GM19395 (cell line): ENCODE measurements at regions not wholly inside any gene's neighbourhood (a gene's known extent, or its start where the extent isn't known, plus 50 kb on each side); places are given as distances from the start of the nearest gene placed in this dataset.
A peak's percentile ranks its signal among the peaks of the same experiment; 100 is the strongest.
"Not testable (repeated sequence)": the region's sequence is repeated elsewhere in the genome, so short reads cannot be mapped to it uniquely, and the experiment has no call there.

ENCODE experiments used
- ATAC-seq: cut with Tn5 transposase; IDR thresholded peaks from one replicate; pipeline ENCODE4 v1.9.1; 2021; ENCODE audit warnings: mild to moderate bottlenecking, moderate library complexity; ENCODE audit not compliant: unreplicated experiment

DNA sequence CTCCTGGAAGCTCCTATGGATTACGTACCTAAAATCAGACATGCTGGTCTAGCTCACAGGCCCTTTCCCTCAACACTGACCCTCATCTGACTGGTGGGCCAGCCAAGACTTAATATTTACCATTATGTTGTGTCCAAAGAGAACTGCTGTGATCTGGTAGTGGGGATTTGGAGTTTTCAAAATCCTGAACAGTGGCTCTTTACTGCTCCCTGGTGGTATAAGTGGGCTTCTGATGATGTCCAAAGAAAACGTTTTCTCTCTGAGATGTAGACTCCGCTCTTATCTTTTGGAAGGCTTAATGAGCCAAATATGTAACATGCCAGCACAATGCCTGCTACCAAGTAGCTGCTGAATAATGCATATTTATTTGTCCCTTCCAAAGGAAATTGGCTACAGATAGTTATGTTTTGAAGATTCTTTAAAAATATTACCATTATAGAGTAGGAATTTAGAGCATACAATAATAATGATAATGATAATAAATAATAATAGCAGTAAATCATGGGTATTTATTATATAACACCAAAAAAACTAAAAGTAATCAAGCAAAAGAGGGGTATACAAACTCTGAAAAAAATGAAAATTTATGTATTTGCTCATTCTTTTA is 406.6 kb upstream of the TNC start:
- ATAC-seq: no peak

- no peak for ATAC-seq
Observed at GRCh38 chr9:115525111-115526058, 407.4 kb upstream of the TNC start.

DNA sequence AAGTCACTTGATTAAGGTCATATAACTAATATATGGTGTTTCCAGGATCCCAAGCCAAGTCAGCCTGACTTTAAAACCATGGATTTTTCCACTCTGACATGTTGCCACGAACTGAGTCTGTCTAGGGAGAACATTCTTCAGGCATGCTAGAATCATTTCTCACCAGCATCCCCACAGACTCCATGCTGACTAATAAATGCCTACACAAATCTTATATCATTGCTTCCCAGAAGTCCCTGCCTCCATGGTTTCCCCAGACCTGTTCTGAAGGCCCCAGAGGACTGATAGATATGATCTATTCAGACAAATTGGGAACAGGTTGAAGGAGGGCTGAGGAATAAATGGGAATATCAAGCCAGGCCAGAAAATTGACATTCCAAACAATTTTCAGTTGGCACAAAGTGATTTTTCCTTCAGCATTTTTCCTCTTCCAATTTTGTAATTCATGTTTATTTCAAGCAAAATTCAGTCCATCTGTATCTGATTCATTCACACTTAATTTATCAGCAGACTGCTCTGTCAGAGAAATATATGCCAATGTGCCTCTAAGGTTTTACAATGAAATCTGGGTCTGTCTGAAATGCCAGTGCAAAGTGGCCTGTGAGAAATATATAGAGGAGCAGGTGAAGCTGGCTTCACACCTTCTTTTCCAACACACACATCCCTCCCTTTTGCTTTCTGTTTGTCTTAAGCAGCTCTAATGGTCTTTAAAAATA is 413.6 kb upstream of the TNC start:
- ATAC-seq: no peak

DNA sequence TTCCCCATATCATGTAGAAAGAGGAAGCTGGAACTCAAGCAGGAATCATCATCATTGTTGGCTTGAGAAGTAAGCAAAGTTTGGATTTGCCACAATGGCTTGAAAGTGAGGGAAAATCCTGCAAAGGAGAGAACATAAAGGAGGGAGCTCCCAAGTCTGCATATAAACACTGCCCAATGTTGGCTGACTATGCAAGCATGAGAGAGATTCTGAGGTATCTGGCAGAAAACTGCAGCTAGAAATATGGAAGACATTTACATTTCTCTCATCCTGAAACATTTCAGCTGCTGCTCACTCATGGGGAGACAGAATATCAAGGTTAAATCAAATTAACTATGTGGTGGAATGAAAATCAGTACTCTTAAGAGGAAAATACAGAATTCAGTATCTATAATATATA is 415.6 kb upstream of the TNC start:
- no peak for ATAC-seq

GRCh38 chr9:115540091-115540490 is 422.1 kb upstream of the TNC start:
- ATAC-seq: no peak

DNA sequence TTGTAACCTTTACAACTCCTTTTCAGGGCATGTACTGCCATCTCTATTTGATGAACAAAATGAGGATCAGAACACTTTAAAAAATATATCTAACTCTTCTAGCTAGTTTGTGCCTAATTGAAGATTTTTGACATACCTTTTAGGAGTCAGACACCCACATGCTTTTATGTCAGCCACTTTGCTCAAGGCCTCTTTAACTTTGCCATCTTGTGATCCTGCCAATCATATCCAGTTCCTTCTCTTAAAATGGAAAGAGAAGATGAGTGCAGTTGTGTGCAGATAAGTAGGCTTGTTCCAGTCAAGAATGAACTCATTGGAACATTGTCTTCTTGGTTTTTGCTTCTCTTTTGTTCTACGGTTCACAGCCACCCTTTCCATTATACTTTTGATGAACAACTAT is 425.6 kb upstream of the TNC start:
- no peak for ATAC-seq

- ATAC-seq: no peak
Observed at GRCh38 chr9:115548609-115549260, 430.8 kb upstream of the TNC start.

DNA sequence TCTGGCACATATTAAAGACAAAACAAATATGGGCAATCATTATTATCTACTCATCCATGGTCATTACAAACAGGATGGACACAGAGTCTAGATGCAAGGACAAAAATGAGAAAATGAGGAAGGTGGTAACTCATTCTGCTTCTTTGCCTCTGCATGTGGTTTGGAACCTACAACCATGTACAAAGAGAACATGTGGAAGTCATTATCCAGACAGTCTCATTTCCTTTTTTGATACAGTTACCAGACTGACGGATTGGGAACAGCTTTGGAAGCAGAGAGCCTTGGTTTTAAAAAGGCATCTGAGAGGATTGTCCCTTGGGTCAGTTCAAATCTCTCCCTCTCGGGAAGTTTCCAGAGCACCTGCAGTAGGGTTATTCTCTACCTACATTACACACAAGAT is 433.4 kb upstream of the TNC start:
- no peak for ATAC-seq

DNA sequence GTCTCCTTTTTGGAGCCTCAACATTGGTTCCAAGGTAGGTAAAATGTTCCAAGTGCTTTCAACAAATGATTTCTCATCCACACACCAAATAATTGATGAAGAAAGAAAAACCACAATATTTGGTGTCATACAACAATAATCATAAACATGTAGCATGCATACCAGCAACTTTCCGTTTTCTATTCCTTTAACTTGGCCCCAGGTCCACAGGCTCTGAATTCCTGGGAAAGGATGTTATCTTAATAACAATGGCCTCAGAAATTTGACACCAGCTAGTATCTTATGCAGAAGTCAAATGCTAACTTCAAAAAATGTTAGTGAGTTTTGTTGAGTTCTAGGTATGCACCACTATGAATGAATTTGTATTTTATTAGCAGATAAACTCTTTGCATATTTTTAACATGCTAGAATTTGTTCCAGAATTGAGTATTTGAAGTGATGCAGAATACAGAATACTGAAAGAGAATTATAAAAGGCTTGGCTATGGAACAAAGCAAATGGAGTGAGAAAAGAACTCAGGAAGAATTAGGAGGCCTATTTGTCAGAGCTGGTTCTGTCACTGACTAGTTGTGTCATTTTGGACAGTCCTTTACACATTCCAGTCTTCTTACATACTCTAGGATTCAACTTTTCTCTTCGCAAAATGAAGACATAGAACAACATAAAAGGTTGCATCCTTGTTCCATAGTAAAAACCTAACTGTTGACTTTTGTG is 435.3 kb upstream of the TNC start:
- no peak for ATAC-seq

DNA sequence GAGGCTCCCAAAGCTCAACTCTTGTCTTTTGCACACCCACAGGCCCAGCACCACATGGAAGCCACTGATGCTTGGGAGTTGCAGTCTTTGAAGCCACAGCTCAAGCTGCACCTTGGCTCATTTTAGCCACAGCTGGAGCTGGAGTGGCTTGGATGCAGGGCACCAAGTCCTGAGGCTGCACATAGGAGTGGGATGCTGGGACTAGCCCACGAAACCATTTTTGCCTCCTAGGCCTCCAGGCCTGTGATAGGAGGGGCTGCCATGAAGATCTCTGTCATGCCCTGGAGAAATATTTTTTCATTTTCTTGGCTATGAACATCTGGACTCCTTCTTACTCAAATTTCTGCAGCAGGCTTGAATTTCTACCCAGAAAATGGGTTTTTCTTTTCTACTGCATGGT is 438.5 kb upstream of the TNC start:
- no peak for ATAC-seq

GRCh38 chr9:115575147-115575546 is 457.2 kb upstream of the TNC start:
- ATAC-seq: no peak

- ATAC-seq: not testable (repeated sequence)
Observed at GRCh38 chr9:115585458-115585857, 467.5 kb upstream of the TNC start.

- no peak for ATAC-seq
Observed at GRCh38 chr9:115587310-115587709, 469.4 kb upstream of the TNC start.

GRCh38 chr9:115590011-115590410 is 472.1 kb upstream of the TNC start:
- ATAC-seq: no peak

GRCh38 chr9:115591584-115591984 is 473.6 kb upstream of the TNC start:
- ATAC-seq: peak; percentile 59

DNA sequence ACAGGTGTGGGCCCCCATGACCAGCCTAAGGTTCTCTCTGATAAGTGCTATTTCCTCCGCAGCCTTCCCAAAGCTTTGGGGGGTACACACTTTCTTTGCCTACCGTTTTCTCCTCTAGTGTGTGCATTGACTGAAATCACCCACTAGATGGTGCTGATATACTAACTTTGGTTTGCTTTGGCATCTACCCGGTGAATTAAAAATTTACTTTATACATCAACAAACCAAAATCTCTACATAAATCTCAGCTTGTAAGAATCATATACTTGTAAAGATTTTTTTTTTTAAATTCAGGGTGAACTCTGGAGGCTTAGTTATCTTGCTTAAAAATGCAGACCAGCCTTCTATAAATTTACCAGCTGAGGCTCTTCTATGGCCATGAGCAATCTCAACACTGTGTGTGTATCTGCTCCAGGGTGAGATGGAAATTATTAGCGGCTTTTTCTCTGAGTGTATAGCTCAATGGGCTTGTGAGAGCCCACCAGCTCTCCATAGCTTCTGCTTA is 475.7 kb upstream of the TNC start:
- peak; percentile 69 for ATAC-seq

DNA sequence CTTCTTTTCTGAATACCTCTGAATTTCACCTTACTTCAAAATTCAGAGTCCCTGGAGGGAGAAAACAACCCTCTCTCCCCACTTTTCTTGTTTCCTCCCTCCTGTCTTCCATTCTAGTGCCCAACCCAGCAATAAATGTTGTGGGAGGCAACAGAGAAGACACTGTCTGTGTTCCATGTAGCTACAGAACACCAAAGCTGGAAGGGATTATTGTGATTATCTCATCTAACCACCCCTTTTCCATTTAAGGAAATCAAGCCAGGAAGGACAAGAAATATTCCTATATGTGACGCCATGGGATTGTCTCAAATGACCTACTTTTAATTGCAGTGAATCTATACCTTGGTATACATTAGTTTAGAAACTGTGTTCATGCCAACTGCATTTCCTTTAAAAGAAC is 476.6 kb upstream of the TNC start:
- no peak for ATAC-seq

DNA sequence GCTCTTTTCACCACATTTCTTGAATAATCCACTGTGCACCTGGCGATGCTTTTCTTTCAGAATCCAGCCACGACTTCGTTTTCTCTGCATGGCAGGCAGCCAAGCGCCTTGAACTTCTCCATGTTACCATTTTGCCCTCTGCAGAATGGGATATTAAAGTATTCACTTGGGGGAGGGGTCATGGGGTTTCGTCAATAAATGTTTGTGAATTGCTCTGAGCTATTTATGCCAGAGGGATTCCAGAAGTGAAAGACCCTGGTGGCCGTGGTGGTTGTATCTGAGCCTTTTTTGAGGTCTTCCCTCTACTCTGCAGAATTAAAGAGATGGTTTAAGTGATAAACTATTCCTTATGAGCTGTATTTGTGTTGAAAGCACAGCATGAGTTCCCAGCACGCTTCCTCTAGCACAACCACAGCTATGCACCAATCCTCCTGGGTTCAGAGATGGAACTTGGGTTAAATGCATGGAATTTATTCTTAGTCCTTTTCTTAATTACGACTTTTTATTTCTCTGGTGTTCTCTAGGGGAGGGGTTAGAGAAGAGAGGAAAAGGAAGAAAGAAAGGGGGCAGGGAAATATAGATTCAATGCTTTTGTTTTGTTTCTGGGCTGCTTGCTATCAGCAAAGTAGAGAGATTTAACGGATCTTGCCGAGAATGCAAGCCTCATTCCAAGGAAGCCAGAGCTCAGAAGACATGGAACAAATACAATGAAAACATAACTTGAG is 478.2 kb upstream of the TNC start:
- no peak for ATAC-seq

DNA sequence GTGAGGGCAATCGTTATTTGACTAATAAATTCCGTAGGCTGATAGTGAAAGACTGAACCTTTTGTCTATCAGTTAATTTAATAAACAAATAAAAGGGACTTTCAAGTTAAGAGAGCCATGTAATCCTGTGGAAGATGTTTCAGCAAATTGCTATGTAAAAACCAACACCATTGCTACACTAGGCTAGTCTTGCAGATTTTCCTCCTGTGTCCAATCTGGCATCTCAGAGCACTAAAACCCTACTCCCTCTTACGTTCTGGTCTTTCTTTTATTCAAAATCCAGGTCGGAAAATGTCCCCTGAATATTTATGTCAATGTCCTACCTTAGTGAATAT is 478.8 kb upstream of the TNC start:
- no peak for ATAC-seq

- ATAC-seq: no peak
Observed at GRCh38 chr9:115597330-115597895, 479.5 kb upstream of the TNC start.
